AG09319 (cell line): ENCODE measurements at regions not wholly inside any gene's neighbourhood (a gene's known extent, or its start where the extent isn't known, plus 50 kb on each side); places are given as distances from the start of the nearest gene placed in this dataset.

Experiments
- DNase-seq: peaks from one replicate; pipeline ENCODE4 v3.0.0-alpha.2; 2010; ENCODE audit warnings: low read depth; ENCODE audit errors: extremely low read depth
- TF ChIP-seq, protein P1 (sequence below): IDR thresholded peaks from 2 replicates; pipeline ENCODE4 v1.5.1; 2011; ENCODE audit warnings: low read depth, mild to moderate bottlenecking, inconsistent platforms, low read length, moderate library complexity

DNA sequence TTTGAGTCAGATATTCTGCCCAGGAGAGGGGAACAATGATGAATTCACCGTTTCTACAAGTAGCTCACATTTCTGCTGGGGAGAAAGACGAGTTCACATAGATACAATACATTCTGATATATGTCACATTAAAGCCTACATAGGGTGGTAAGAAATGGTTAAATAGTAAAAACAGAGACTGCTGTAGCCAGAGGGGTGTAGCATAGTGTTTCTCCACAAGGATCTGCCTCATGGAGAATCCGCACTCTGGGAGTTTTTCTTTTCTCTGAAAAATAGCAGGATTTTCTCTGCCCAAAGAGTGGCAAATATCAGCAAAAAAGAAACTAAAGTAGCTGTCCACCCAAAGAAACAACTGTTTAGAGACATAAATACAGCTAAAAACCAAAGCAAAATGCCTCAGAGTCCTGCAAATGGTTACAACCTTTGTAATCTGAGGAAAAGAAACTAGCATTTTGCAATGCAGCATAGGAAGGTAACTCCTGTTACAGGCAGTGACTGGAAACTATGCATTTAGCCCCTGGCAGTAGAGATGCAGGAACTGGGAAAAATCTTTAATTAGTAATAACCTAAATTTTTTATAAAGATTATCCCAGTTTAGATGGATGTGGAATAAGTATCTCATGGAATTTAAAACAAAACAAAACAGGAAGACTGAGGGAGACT is 1126.7 kb upstream of the ADGRL2 start:
- no peak for DNase-seq

GRCh38 chr1:80668372-80668771 is 1132.4 kb upstream of the ADGRL2 start:
- no peak for DNase-seq
- TF ChIP-seq, protein P1, sequence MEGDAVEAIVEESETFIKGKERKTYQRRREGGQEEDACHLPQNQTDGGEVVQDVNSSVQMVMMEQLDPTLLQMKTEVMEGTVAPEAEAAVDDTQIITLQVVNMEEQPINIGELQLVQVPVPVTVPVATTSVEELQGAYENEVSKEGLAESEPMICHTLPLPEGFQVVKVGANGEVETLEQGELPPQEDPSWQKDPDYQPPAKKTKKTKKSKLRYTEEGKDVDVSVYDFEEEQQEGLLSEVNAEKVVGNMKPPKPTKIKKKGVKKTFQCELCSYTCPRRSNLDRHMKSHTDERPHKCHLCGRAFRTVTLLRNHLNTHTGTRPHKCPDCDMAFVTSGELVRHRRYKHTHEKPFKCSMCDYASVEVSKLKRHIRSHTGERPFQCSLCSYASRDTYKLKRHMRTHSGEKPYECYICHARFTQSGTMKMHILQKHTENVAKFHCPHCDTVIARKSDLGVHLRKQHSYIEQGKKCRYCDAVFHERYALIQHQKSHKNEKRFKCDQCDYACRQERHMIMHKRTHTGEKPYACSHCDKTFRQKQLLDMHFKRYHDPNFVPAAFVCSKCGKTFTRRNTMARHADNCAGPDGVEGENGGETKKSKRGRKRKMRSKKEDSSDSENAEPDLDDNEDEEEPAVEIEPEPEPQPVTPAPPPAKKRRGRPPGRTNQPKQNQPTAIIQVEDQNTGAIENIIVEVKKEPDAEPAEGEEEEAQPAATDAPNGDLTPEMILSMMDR, result no peak

More for the DNA sequence above, 1126.7 kb upstream of the ADGRL2 start:
- TF ChIP-seq, protein P1, result no peak

GRCh38 chr1:80666073-80666472 is 1134.7 kb upstream of the ADGRL2 start:
- DNase-seq, result no peak
- TF ChIP-seq, protein P1, result no peak

GRCh38 chr1:80659161-80659560 is 1141.6 kb upstream of the ADGRL2 start:
- DNase-seq, result no peak
- TF ChIP-seq, protein P1, result no peak

- TF ChIP-seq, protein P1, result no peak
- no peak for DNase-seq
Measured at GRCh38 chr1:80657707-80658106, 1143.0 kb upstream of the ADGRL2 start.

DNA sequence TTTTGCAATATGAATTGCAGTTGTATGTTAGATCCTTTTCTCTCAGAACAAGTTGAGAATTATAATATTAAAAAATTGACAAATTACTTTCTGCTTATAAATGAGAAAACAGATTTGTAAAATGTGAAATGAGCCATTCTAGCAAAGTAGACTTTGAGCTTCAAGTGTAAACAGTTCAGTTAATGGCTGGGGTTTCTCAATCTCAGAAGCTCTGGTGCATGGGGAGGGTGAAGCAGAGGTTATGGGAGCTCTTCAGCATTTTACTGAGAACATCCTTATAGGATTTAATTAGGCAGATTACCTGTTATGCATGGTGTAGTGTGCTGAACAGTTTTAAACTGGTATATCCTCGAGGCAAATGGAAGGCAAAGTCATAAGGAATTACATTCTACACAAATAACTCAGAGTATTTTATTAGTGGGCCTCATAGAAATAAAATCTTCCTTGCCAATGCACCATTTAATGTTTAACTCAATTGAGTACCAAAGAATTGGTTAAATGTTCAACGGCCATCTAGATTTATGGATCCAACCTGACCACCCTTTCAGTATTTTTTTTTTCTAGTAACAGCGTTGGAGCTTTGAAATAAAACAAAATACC is 1143.6 kb upstream of the ADGRL2 start:
- TF ChIP-seq, protein P1, result no peak
- no peak for DNase-seq

- TF ChIP-seq, protein P1, result no peak
- no peak for DNase-seq
Measured at GRCh38 chr1:80656641-80657040, 1144.1 kb upstream of the ADGRL2 start.
